ENCODE measurements at regions not wholly inside any gene's neighbourhood (a gene's known extent, or its start where the extent isn't known, plus 50 kb on each side); places are given as distances from the start of the nearest gene placed in this dataset.

- no peaks in the 10 kb centered on the region for H3K27me3 Mint-ChIP-seq (ENCODE audit: low read depth)
- H3K4me1 Mint-ChIP-seq: no peaks in the 10 kb centered on the region
- H3K4me3 Mint-ChIP-seq: no peak overlapping the region
- no peaks in the 10 kb centered on the region for H3K36me3 Mint-ChIP-seq
- ChIA-PET CTCF (no interaction called here), POLR2A (no interaction called here)
- no peak for TF ChIP-seq ZNF263 (CRISPR knock-in tag; IDR thresholded peaks at IDR 0.05; ENCODE audit: low read depth)
- TF ChIP-seq HMGA2 (CRISPR knock-in tag; IDR thresholded peaks at IDR 0.05): no peak
- TF ChIP-seq ZNF512 (CRISPR knock-in tag; IDR thresholded peaks at IDR 0.05; ENCODE audit: borderline replicate concordance): peak; percentile 60; the same call in 1 of the 2 replicates
- no peaks in the 10 kb centered on the region for H3K9me3 Mint-ChIP-seq
- DNase-seq (ENCODE audit: low spot score) (no peak), ATAC-seq (no peak)
- no peak overlapping the region for H3K27ac Mint-ChIP-seq
Measured at GRCh38 chr12:25419595-25419994, 133.5 kb downstream of the LMNTD1 start.

DNA sequence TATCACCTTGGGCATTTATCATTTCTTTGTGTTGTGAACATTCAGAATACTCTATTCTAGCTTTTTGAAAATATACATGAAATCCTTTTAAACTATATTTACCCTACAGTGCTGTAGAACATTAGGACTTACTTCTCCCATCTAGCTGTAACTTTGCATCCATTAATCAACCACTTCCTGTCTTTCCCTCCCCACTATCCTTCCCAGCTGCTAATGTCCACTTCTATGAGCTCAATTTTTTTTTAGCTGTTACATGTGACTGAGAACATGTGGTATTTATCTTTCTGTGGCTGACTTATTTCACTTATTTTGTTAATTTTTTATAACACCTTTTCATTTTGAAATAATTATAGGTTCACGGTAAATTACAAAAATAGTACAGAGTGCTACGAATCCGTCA, 136.0 kb downstream of the LMNTD1 start:
- CTCF ChIA-PET: no interaction called here
- H3K9me3 Mint-ChIP-seq: no peaks in the 10 kb centered on the region
- no peak for ATAC-seq
- H3K27ac Mint-ChIP-seq: no peak overlapping the region
- no peak overlapping the region for H3K4me3 Mint-ChIP-seq
- POLR2A ChIA-PET: no interaction called here
- DNase-seq (ENCODE audit: low spot score): no peak
- H3K27me3 Mint-ChIP-seq (ENCODE audit: low read depth): no peaks in the 10 kb centered on the region
- H3K36me3 Mint-ChIP-seq: no peaks in the 10 kb centered on the region
- no peaks in the 10 kb centered on the region for H3K4me1 Mint-ChIP-seq
- TF ChIP-seq RELA (CRISPR knock-in tag; IDR thresholded peaks at IDR 0.05; ENCODE audit: borderline replicate concordance) (no peak), ATF3 (CRISPR knock-in tag; conservative IDR thresholded peaks at IDR 0.05) (no peak), GABPB1 (CRISPR knock-in tag; IDR thresholded peaks at IDR 0.05) (no peak), TP53 (CRISPR knock-in tag; IDR thresholded peaks at IDR 0.05) (no peak), ZSCAN18 (CRISPR knock-in tag; IDR thresholded peaks at IDR 0.05) (no peak), ZNF512 (CRISPR knock-in tag; IDR thresholded peaks at IDR 0.05; ENCODE audit: borderline replicate concordance) (no peak), ZNF232 (CRISPR knock-in tag; IDR thresholded peaks at IDR 0.05) (no peak), SMAD4 (CRISPR knock-in tag; IDR thresholded peaks at IDR 0.05) (no peak), ZNF138 (CRISPR knock-in tag; conservative IDR thresholded peaks at IDR 0.05) (no peak), JUN (CRISPR knock-in tag; IDR thresholded peaks at IDR 0.05) (no peak), ZBTB43 (CRISPR knock-in tag; IDR thresholded peaks at IDR 0.05) (no peak), ZNF317 (CRISPR knock-in tag; IDR thresholded peaks at IDR 0.05; ENCODE audit: borderline replicate concordance, low read depth) (no peak), MLX (CRISPR knock-in tag; IDR thresholded peaks at IDR 0.05) (no peak), SMAD3 (CRISPR knock-in tag; IDR thresholded peaks at IDR 0.05; ENCODE audit: borderline replicate concordance) (no peak), GRHL2 (CRISPR knock-in tag; IDR thresholded peaks at IDR 0.05; ENCODE audit: insufficient replicate concordance, severe bottlenecking) (no peak)
- TF ChIP-seq, protein P1, sequence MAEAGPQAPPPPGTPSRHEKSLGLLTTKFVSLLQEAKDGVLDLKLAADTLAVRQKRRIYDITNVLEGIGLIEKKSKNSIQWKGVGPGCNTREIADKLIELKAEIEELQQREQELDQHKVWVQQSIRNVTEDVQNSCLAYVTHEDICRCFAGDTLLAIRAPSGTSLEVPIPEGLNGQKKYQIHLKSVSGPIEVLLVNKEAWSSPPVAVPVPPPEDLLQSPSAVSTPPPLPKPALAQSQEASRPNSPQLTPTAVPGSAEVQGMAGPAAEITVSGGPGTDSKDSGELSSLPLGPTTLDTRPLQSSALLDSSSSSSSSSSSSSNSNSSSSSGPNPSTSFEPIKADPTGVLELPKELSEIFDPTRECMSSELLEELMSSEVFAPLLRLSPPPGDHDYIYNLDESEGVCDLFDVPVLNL (CRISPR knock-in tag; IDR thresholded peaks at IDR 0.05; ENCODE audit: borderline replicate concordance, low read depth): no peak
- TF ChIP-seq, protein P2, sequence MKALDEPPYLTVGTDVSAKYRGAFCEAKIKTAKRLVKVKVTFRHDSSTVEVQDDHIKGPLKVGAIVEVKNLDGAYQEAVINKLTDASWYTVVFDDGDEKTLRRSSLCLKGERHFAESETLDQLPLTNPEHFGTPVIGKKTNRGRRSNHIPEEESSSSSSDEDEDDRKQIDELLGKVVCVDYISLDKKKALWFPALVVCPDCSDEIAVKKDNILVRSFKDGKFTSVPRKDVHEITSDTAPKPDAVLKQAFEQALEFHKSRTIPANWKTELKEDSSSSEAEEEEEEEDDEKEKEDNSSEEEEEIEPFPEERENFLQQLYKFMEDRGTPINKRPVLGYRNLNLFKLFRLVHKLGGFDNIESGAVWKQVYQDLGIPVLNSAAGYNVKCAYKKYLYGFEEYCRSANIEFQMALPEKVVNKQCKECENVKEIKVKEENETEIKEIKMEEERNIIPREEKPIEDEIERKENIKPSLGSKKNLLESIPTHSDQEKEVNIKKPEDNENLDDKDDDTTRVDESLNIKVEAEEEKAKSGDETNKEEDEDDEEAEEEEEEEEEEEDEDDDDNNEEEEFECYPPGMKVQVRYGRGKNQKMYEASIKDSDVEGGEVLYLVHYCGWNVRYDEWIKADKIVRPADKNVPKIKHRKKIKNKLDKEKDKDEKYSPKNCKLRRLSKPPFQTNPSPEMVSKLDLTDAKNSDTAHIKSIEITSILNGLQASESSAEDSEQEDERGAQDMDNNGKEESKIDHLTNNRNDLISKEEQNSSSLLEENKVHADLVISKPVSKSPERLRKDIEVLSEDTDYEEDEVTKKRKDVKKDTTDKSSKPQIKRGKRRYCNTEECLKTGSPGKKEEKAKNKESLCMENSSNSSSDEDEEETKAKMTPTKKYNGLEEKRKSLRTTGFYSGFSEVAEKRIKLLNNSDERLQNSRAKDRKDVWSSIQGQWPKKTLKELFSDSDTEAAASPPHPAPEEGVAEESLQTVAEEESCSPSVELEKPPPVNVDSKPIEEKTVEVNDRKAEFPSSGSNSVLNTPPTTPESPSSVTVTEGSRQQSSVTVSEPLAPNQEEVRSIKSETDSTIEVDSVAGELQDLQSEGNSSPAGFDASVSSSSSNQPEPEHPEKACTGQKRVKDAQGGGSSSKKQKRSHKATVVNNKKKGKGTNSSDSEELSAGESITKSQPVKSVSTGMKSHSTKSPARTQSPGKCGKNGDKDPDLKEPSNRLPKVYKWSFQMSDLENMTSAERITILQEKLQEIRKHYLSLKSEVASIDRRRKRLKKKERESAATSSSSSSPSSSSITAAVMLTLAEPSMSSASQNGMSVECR (CRISPR knock-in tag; IDR thresholded peaks at IDR 0.05; ENCODE audit: borderline replicate concordance): no peak
- TF ChIP-seq, protein P3, sequence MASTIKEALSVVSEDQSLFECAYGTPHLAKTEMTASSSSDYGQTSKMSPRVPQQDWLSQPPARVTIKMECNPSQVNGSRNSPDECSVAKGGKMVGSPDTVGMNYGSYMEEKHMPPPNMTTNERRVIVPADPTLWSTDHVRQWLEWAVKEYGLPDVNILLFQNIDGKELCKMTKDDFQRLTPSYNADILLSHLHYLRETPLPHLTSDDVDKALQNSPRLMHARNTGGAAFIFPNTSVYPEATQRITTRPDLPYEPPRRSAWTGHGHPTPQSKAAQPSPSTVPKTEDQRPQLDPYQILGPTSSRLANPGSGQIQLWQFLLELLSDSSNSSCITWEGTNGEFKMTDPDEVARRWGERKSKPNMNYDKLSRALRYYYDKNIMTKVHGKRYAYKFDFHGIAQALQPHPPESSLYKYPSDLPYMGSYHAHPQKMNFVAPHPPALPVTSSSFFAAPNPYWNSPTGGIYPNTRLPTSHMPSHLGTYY (CRISPR knock-in tag; IDR thresholded peaks at IDR 0.05): no peak
